ENCODE measurements at regions not wholly inside any gene's neighbourhood (a gene's known extent, or its start where the extent isn't known, plus 50 kb on each side); places are given as distances from the start of the nearest gene placed in this dataset.

DNA sequence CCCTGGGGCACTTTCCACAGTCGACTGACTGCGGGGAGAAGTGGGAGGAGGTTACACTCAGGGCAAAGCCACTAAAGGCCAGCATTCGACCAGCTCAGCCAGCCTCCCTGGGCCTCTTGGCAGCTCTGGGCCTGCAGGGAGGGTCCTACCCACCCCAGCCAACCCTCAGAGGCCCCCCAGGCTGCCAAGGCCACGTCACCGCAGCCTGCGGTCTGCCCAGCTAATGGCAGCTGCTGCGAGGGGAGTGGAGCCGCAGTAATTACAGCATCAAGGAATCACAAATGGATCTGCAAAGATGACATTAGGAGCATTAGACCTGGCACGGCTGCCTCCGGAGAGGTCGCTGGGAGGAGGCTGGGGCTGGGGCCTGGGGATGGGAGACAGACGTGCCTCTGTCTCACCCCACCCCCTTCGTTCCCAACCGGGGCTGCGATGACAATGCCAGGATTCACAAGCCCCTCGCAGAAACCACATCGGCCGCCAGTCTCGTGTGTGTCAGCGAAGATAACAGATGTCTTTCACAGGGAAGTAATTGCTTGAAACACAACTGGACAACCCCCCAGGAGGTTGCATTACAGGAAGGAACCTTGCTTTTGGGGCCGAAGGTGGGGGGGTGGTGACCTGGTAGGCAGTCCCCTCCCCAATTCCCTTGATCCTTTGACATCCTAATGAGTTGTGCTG, 367.6 kb downstream of the BCOR start:
- peaks cover 27% of the 10 kb centered on the region for H3K27me3 Mint-ChIP-seq
- no peaks in the 10 kb centered on the region for H3K9me3 Mint-ChIP-seq (ENCODE audit: low read depth)
- TF ChIP-seq, protein P1, sequence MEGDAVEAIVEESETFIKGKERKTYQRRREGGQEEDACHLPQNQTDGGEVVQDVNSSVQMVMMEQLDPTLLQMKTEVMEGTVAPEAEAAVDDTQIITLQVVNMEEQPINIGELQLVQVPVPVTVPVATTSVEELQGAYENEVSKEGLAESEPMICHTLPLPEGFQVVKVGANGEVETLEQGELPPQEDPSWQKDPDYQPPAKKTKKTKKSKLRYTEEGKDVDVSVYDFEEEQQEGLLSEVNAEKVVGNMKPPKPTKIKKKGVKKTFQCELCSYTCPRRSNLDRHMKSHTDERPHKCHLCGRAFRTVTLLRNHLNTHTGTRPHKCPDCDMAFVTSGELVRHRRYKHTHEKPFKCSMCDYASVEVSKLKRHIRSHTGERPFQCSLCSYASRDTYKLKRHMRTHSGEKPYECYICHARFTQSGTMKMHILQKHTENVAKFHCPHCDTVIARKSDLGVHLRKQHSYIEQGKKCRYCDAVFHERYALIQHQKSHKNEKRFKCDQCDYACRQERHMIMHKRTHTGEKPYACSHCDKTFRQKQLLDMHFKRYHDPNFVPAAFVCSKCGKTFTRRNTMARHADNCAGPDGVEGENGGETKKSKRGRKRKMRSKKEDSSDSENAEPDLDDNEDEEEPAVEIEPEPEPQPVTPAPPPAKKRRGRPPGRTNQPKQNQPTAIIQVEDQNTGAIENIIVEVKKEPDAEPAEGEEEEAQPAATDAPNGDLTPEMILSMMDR (IDR thresholded peaks at IDR 0.05; ENCODE audit: unreplicated experiment): no peak

DNA sequence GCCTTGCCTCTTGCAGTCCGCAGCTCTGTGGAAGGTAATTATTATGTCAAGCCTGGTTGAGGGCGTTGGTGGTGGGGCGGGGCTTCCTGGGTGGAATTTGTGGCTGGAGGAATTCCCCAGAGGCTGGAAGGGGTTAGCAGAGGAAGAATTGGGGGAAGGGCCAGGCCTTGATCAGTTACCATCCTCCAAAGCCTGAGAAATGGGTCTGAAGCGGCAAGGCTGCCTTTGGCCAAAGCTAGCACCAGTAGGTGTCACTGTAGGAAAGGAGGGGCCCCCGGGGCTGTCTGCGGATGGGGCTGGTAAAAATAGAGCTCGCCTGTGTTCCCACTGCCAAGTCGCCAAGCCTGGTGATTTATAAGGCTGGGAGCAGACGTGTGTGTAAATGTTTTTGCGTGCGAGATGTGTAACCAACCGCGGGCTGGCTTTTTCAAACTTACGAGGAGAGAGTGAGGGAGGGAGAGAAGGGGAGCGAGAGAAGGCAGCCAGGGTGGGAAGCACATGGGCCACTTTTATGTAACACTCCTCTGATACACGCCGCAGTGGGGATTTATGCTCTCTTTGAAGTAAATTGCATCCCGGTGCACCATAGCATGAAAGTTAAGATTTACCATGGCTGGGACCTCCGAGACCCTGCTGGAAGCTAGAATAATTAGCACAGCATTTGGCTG, 367.0 kb downstream of the BCOR start:
- Mint-ChIP-seq H3K9me3 (ENCODE audit: low read depth) (no peaks in the 10 kb centered on the region), H3K27me3 (peaks cover 27% of the 10 kb centered on the region), H3K4me1 (ENCODE audit: low read depth) (peaks cover 26% of the 10 kb centered on the region), H3K27ac (no peak overlapping the region), H3K36me3 (ENCODE audit: insufficient read depth) (no peaks in the 10 kb centered on the region), H3K4me3 (ENCODE audit: low read depth) (no peak overlapping the region)
- no peak for DNase-seq (ENCODE audit: low spot score, unreplicated experiment)
- TF ChIP-seq, protein P1 (IDR thresholded peaks at IDR 0.05; ENCODE audit: unreplicated experiment): peak; percentile 46

More for the DNA sequence above, 367.6 kb downstream of the BCOR start:
- no peak overlapping the region for H3K27ac Mint-ChIP-seq
- H3K36me3 Mint-ChIP-seq (ENCODE audit: insufficient read depth): no peaks in the 10 kb centered on the region
- peaks cover 29% of the 10 kb centered on the region for H3K4me1 Mint-ChIP-seq (ENCODE audit: low read depth)
- H3K4me3 Mint-ChIP-seq (ENCODE audit: low read depth): no peak overlapping the region
- DNase-seq (ENCODE audit: low spot score, unreplicated experiment): no peak

DNA sequence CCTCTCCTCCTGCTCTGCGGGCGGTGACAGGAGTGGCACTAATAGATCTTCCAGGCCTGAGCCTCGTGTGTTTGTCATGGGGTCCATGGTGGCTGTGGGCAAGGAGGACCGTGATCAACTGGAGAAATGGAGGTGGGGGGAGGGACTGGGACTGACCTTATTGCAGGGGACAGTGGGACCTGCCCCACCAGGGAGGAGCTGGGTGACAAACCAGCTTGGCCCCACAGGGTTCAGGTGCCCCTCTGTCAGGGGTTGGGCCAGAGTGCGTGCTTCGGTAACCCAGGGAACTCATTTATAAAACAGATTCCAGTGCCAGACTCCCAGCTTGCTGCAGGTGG, 366.5 kb downstream of the BCOR start:
- Mint-ChIP-seq H3K36me3 (ENCODE audit: insufficient read depth) (no peaks in the 10 kb centered on the region), H3K9me3 (ENCODE audit: low read depth) (no peaks in the 10 kb centered on the region), H3K27ac (no peak overlapping the region), H3K27me3 (peaks cover 24% of the 10 kb centered on the region), H3K4me3 (ENCODE audit: low read depth) (no peak overlapping the region), H3K4me1 (ENCODE audit: low read depth) (peaks cover 24% of the 10 kb centered on the region)
- no peak for DNase-seq (ENCODE audit: low spot score, unreplicated experiment)
- TF ChIP-seq, protein P1 (IDR thresholded peaks at IDR 0.05; ENCODE audit: unreplicated experiment): no peak

DNA sequence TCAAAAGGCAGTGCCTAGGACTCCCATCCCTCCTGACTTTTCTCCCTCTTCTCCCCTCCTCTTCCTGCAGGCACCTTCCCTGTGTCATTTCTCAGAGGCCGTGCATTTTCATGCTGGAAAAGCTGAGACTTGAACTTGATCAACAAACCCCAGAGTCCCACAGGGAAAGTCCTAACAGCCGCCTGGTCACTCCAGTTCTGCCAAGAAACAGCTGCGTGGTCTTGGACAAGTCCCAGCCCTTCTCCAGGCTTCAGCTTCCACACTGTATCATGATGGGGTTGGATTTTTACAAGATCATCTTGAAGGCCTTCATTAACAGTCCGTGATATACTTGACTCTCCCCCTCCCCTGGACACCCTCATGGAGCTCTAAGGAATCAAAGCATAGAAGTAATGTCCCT, 366.0 kb downstream of the BCOR start:
- H3K4me3 Mint-ChIP-seq (ENCODE audit: low read depth): no peak overlapping the region
- no peak for DNase-seq (ENCODE audit: low spot score, unreplicated experiment)
- no peaks in the 10 kb centered on the region for H3K9me3 Mint-ChIP-seq (ENCODE audit: low read depth)
- TF ChIP-seq, protein P1 (IDR thresholded peaks at IDR 0.05; ENCODE audit: unreplicated experiment): no peak
- no peaks in the 10 kb centered on the region for H3K36me3 Mint-ChIP-seq (ENCODE audit: insufficient read depth)
- peaks cover 19% of the 10 kb centered on the region for H3K27me3 Mint-ChIP-seq
- H3K27ac Mint-ChIP-seq: no peak overlapping the region
- peaks cover 24% of the 10 kb centered on the region for H3K4me1 Mint-ChIP-seq (ENCODE audit: low read depth)

DNA sequence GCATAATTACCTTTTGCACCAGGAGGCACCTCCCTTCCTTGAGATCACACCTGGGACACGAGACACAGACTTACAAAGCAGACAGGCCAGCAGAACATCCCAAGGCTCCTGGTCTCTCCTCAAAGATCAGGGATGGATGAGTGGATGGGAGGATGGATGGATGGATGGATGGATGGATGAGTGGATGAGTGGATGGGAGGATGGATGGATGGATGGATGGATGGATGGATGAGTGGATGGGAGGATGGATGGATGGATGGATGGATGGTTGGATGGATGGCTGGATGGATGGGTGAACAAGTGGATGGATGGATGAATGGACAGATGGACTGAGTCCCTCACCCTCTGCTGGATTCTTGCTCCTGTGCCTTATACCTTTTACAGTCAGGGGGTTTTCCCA, 364.0 kb downstream of the BCOR start:
- Mint-ChIP-seq H3K4me1 (ENCODE audit: low read depth) (peaks cover 24% of the 10 kb centered on the region), H3K9me3 (ENCODE audit: low read depth) (no peaks in the 10 kb centered on the region), H3K27me3 (peaks cover under 1% of the 10 kb centered on the region)

More for the DNA sequence above, 364.0 kb downstream of the BCOR start:
- peak overlapping the region; percentile 63 for H3K27ac Mint-ChIP-seq
- TF ChIP-seq, protein P1 (IDR thresholded peaks at IDR 0.05; ENCODE audit: unreplicated experiment): no peak
- no peaks in the 10 kb centered on the region for H3K36me3 Mint-ChIP-seq (ENCODE audit: insufficient read depth)
- no peak overlapping the region for H3K4me3 Mint-ChIP-seq (ENCODE audit: low read depth)
- no peak for DNase-seq (ENCODE audit: low spot score, unreplicated experiment)
